Bronchial epithelial cell (primary cell): ENCODE measurements at regions not wholly inside any gene's neighbourhood (a gene's known extent, or its start where the extent isn't known, plus 50 kb on each side); places are given as distances from the start of the nearest gene placed in this dataset.
A peak's percentile ranks its signal among the peaks of the same experiment; 100 is the strongest.

Experiments used
- DNase-seq: peaks from one replicate; pipeline ENCODE4 v3.0.0-alpha.2; 2010; ENCODE audit warnings: low read depth
- FAIRE-seq: peaks from 2 replicates; lab custom pipeline; 2011; peaks lifted over from hg19 to GRCh38; lab: Jason Lieb, UNC
- H3K27me3 ChIP-seq: 2 replicates; pipeline ENCODE4 v1.5.1; 2011; ENCODE audit warnings: low read length; ENCODE audit not compliant: control insufficient read depth, insufficient read depth
- H3K36me3 ChIP-seq: 2 replicates; pipeline ENCODE4 v1.5.1; 2011; ENCODE audit warnings: low read length; ENCODE audit not compliant: control insufficient read depth, insufficient read depth
- H3K4me3 ChIP-seq: 2 replicates; pipeline ENCODE4 v1.5.1; 2011; ENCODE audit warnings: mild to moderate bottlenecking, low read depth, low read length, control low read depth
- TF ChIP-seq, protein P1 (sequence below): IDR thresholded peaks from 2 replicates; pipeline ENCODE4 v1.5.1; 2011; ENCODE audit warnings: mild to moderate bottlenecking, moderate library complexity, low read length, control low read depth, inconsistent platforms; ENCODE audit not compliant: insufficient read depth, severe bottlenecking

DNA sequence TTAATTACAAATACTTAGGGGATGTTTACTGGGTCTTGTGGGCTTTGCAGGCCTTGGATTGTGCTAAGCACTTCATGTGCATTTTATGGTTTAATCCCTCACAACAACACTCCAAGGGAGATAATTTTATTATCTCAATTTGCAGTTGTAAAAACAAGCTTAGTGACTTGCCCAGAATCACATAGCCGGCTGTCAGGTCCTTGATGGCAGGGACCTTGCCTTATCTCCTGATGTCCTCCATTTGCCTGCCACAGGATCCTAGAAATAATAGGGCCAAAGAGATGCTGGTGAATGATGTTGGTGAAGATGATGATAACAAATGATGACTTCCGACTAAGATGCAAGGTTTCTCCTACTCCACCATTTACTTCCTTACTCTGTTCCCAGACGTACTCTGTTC lies 385.4 kb downstream of the TMEM135 start:
- TF ChIP-seq, protein P1, sequence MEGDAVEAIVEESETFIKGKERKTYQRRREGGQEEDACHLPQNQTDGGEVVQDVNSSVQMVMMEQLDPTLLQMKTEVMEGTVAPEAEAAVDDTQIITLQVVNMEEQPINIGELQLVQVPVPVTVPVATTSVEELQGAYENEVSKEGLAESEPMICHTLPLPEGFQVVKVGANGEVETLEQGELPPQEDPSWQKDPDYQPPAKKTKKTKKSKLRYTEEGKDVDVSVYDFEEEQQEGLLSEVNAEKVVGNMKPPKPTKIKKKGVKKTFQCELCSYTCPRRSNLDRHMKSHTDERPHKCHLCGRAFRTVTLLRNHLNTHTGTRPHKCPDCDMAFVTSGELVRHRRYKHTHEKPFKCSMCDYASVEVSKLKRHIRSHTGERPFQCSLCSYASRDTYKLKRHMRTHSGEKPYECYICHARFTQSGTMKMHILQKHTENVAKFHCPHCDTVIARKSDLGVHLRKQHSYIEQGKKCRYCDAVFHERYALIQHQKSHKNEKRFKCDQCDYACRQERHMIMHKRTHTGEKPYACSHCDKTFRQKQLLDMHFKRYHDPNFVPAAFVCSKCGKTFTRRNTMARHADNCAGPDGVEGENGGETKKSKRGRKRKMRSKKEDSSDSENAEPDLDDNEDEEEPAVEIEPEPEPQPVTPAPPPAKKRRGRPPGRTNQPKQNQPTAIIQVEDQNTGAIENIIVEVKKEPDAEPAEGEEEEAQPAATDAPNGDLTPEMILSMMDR = no peak
- no peak overlapping the region for H3K4me3 ChIP-seq
- no peaks in the 10 kb centered on the region for H3K27me3 ChIP-seq
- no peaks in the 10 kb centered on the region for H3K36me3 ChIP-seq
- no peak for FAIRE-seq
- no peak for DNase-seq

DNA sequence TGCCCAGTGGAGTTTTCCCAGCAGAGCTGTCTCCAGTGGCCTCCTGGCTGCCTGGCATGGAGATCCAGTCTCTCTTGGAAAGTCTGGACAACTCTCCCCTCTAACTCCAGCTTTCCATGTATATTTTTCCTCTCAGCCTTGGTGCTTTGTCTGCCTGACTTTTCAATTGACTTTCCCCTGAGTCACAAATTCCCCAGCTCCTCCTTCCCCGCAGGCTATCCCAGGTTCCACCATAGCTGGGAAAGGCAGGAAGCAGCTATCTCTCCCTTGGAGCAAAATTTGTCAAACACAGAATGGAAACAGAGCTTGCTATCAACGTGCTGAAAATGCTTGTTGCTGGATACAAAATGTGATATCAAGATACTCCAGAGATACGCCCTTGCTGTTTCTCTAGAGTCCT lies 384.8 kb downstream of the TMEM135 start:
- Histone ChIP-seq H3K4me3 (no peak overlapping the region), H3K36me3 (no peaks in the 10 kb centered on the region), H3K27me3 (no peaks in the 10 kb centered on the region)
- FAIRE-seq = no peak
- TF ChIP-seq, protein P1 = no peak
- peak; percentile 72 for DNase-seq

DNA sequence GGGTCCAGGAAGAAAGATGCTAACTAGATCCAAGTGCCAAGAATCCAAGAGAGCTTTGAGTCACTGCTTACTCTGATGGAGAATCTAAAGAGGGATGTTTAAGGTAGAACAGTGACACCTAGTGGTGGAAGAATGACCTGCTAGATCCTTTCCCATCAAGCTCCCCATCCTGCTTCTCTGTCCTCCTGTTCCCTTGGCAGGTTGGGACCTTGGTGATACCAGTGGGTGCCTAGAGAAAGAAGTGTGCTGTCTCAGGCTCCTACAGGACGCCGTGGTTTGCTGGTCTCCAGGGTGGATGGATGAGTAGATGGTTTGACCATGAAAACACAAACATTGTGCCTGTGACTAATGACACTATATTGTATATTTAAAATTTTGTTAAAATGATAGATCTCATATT lies 383.7 kb downstream of the TMEM135 start:
- DNase-seq (peak; percentile 89), FAIRE-seq (peak; percentile 70)
- TF ChIP-seq, protein P1 = peak; percentile 85
- Histone ChIP-seq H3K27me3 (no peaks in the 10 kb centered on the region), H3K36me3 (no peaks in the 10 kb centered on the region), H3K4me3 (no peak overlapping the region)

DNA sequence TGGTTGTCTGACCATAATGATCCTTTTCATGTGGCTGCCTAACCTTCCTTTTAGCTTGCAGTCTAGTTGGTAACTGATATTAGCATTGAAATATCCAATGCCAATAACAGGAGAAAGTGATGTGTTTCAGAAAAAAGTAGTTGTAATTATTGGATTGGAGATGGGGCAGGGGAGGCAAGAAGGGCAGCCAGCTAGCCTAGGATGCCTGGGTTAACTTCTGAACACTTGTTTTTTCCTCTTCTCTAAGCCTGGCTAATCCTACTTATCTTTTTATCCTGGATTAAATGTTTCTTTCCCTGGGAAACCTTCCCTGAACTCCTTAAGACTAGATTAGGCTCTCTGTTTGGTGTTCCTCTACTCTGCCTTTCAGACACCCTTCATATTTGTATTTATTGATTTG lies 380.2 kb downstream of the TMEM135 start:
- Histone ChIP-seq H3K4me3 (no peak overlapping the region), H3K27me3 (no peaks in the 10 kb centered on the region)
- no peak for FAIRE-seq

DNA sequence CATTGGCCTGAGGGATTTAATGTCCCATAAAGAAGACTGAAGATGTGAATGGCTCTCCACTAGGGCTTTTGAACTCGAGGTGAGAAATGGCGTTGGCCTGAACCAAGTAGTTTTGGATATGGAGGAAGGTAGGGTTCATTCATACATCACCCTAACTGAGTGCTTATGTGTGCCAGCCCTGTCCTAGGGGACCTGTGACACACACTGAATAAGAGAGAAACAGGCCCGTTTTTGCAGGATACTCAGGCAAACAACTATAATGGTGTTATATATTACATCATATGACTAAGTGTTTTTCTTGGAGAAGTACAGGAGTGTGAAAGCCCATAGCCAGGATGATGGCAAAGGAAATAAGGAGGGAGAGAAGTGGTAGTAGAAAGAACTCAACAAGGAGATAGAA lies 368.1 kb downstream of the TMEM135 start:
- no peak for FAIRE-seq
- no peaks in the 10 kb centered on the region for H3K36me3 ChIP-seq
- H3K27me3 ChIP-seq = no peaks in the 10 kb centered on the region
- H3K4me3 ChIP-seq = no peak overlapping the region
- no peak for DNase-seq
- TF ChIP-seq, protein P1 = no peak

More for the DNA sequence above, 380.2 kb downstream of the TMEM135 start:
- H3K36me3 ChIP-seq = no peaks in the 10 kb centered on the region
- TF ChIP-seq, protein P1 = no peak
- DNase-seq = no peak

DNA sequence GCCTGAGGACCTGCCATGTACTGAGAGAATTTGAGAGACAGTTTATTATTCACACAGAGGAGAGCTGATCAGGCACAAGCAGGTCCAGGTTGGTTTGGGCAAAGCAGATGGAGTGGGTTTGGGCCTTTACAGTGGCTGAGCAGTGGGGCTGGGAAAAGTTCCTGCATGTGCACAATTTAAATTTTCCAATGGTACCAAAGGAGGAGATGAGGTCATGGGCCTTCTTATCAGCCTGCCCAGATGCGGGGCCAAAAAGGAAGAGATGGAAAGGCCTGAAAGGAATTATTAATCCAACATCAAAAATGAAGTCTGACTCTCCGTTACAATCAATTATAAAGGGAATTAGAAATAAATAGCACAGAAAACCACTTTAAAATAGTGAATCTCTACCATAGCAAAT lies 367.6 kb downstream of the TMEM135 start:
- FAIRE-seq = no peak
- no peaks in the 10 kb centered on the region for H3K27me3 ChIP-seq
- no peak for DNase-seq
- no peak overlapping the region for H3K4me3 ChIP-seq
- TF ChIP-seq, protein P1 = no peak
- no peaks in the 10 kb centered on the region for H3K36me3 ChIP-seq
